Psoas muscle (tissue), 7 donors: ENCODE measurements at regions not wholly inside any gene's neighbourhood (a gene's known extent, or its start where the extent isn't known, plus 50 kb on each side); places are given as distances from the start of the nearest gene placed in this dataset.

Experiments used
- ATAC-seq, 4 donors: fragments of 200-7000 bp; cut with Tn5 transposase; one replicate each; pipeline ENCODE4 v1.9.1; 2020; ENCODE audit warnings: moderate library complexity in 3 of 4, mild to moderate bottlenecking in 2 of 4
- DNase-seq, 2 donors: peaks; one replicate each; pipeline ENCODE4 v3.0.0-alpha.2; 2020
- H3K27ac ChIP-seq: fragments of 200-600 bp; one replicate; pipeline ENCODE4 v1.8.0; 2022
- H3K27me3 ChIP-seq, 3 donors: fragments of 200-600 bp in 1 of 3; one replicate each; pipeline versions ENCODE4 v1.6.1 to v1.8.0; 2013 to 2022; ENCODE audit warnings: low read length in 2 of 3, mild to moderate bottlenecking in 2 of 3, moderate library complexity in 1 of 3; ENCODE audit not compliant: insufficient read depth in 3 of 3
- H3K36me3 ChIP-seq, 2 donors: fragments of 200-600 bp in 1 of 2; one replicate each; pipeline versions ENCODE4 v1.6.1 to v1.8.0; 2013 to 2022; ENCODE audit warnings: low read depth in 1 of 2, mild to moderate bottlenecking in 1 of 2, moderate library complexity in 1 of 2; ENCODE audit not compliant: insufficient read depth in 1 of 2
- H3K4me1 ChIP-seq: fragments of 200-600 bp; one replicate; pipeline ENCODE4 v1.8.0; 2022
- H3K4me3 ChIP-seq: fragments of 200-600 bp; one replicate; pipeline ENCODE4 v1.8.0; 2022; ENCODE audit warnings: mild to moderate bottlenecking
- H3K9me3 ChIP-seq: fragments of 200-600 bp; one replicate; pipeline ENCODE4 v1.8.0; 2022
- WGBS, 3 donors: extraction: QIAGEN DNeasy Blood & Tissue Kit; methylation state at CpG; one replicate each; pipeline versions ENCODE4 v1.1.6 to v1.1.7; 2013; 5-methylcytosine and 5-hydroxymethylcytosine counted together
- intact Hi-C, 2 donors: fragments of 100-400 bp; cut with DNase I; formaldehyde crosslinking; loops; one replicate each; pipeline versions ENCODE4 v1.11.0 to v1.14.2; 2022
- TF ChIP-seq, protein P1 (sequence below): fragments of 200-600 bp; IDR thresholded peaks from one replicate; pipeline ENCODE4 v1.8.0; 2022; ENCODE audit warnings: antibody characterized with exemption
- donor health status: healthy with polysubstance abuse.
- donor health status: DM: no; HTN: no; CAD: no; lungs with moderate emphysema.
- donor health status: Bipolar disorder and iron deficiency.
- donor health status: healthy.
- donor health status: DM: yes; HTN: yes; CAD: no.
- donor health status: DM: no; HTN: no; CAD: no.
- donor health status: DM: yes; HTN: yes; CAD: no.

DNA sequence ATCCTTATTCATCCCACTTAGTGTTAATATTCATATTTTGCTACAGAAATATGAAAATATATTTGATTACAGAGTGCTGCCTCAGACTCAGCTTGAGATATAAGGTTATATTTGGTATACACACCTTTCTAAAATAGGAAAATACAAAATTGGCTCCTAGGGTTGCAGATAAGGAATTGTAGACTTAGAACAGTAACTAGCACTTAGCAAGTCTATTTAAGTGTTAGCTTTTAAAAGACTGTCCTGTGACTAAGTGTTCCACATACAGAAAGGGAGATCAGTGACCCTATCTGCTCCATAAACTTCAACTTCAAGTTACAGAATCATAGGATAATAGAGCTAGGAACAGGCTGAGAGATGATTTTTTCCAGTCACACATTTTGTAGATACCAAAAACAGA, 607.0 kb downstream of the ZNF608 start:
- Histone ChIP-seq H3K36me3 (no peaks in the 10 kb centered on the region), H3K4me3 (no peak overlapping the region), H3K27me3 (no peaks in the 10 kb centered on the region), H3K4me1 (no peaks in the 10 kb centered on the region), H3K9me3 (no peaks in the 10 kb centered on the region), H3K27ac (no peak overlapping the region)
- DNase-seq (no peak), ATAC-seq (peak in 1 of 4 donors; percentile 27)
- TF ChIP-seq, protein P1, sequence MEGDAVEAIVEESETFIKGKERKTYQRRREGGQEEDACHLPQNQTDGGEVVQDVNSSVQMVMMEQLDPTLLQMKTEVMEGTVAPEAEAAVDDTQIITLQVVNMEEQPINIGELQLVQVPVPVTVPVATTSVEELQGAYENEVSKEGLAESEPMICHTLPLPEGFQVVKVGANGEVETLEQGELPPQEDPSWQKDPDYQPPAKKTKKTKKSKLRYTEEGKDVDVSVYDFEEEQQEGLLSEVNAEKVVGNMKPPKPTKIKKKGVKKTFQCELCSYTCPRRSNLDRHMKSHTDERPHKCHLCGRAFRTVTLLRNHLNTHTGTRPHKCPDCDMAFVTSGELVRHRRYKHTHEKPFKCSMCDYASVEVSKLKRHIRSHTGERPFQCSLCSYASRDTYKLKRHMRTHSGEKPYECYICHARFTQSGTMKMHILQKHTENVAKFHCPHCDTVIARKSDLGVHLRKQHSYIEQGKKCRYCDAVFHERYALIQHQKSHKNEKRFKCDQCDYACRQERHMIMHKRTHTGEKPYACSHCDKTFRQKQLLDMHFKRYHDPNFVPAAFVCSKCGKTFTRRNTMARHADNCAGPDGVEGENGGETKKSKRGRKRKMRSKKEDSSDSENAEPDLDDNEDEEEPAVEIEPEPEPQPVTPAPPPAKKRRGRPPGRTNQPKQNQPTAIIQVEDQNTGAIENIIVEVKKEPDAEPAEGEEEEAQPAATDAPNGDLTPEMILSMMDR: no peak
- intact Hi-C loops: no loop called here

GRCh38 chr5:124136609-124137008, 609.8 kb downstream of the ZNF608 start:
- ATAC-seq: no peak
- intact Hi-C loops: no loop called here
- TF ChIP-seq, protein P1: no peak

GRCh38 chr5:124134941-124135340, 611.5 kb downstream of the ZNF608 start:
- DNase-seq: no peak
- Histone ChIP-seq H3K36me3 (no peaks in the 10 kb centered on the region), H3K27ac (no peak overlapping the region), H3K27me3 (no peaks in the 10 kb centered on the region), H3K9me3 (no peaks in the 10 kb centered on the region), H3K4me1 (no peaks in the 10 kb centered on the region), H3K4me3 (no peak overlapping the region)
- TF ChIP-seq, protein P1: no peak
- intact Hi-C loops: no loop called here
- WGBS, 3 donors: 12 to 28% (median 20%) methylated on average over 2 of the region's 2 CpGs
- ATAC-seq: no peak

More at GRCh38 chr5:124136609-124137008, 609.8 kb downstream of the ZNF608 start:
- no peak overlapping the region for H3K4me3 ChIP-seq
- no peaks in the 10 kb centered on the region for H3K27me3 ChIP-seq
- no peak for DNase-seq
- H3K9me3 ChIP-seq: no peaks in the 10 kb centered on the region
- no peaks in the 10 kb centered on the region for H3K36me3 ChIP-seq
- H3K4me1 ChIP-seq: no peaks in the 10 kb centered on the region
- no peak overlapping the region for H3K27ac ChIP-seq
- 72 to 78% (median 76%) methylated on average over 2 of the region's 2 CpGs for WGBS, 3 donors

DNA sequence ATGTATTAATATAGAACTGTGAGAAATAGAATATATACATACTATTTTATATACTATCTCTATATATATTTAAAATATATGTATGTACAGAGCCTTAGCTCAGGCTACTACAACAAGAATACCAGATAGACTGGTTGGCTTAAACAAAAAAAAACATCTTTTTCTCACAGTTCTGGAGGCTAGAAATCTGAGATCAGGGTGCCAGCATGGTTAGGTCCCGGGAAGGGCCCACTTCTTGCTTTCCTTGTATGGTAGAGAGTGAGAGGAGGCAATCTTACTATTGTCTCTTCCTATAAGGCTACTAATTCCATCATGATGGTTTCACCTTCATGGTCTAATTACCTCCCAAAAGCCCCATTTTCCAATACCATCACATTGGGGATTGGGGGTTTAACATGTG, 613.0 kb downstream of the ZNF608 start:
- DNase-seq (no peak), ATAC-seq (no peak)
- 91 to 94% (median 94%) methylated on average over 1 of the region's 1 CpG for WGBS, 3 donors
- no peaks in the 10 kb centered on the region for H3K9me3 ChIP-seq
- H3K4me1 ChIP-seq: no peaks in the 10 kb centered on the region
- TF ChIP-seq, protein P1: no peak
- no peaks in the 10 kb centered on the region for H3K27me3 ChIP-seq
- H3K36me3 ChIP-seq: no peaks in the 10 kb centered on the region
- H3K4me3 ChIP-seq: no peak overlapping the region
- intact Hi-C loops: no loop called here
- H3K27ac ChIP-seq: no peak overlapping the region

DNA sequence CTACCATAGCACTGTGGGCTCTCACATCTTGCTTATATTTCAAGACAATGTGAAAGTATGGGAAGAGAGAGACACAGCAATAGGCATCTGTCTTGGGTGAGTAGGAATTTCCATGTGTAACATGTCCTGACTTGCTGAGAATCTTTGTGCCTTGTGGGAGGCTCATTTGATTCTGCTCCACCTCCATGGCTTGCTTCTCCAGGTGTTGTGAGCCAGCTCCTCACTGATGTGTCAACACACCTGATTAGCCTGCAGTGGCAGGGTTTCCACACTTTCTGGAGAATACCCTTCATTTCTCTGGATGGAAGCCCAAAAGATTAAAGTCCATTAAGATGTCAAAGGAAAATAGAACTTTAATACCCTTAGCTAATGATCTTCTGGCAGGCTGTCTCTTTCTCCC, 613.6 kb downstream of the ZNF608 start:
- no peak for ATAC-seq
- no peaks in the 10 kb centered on the region for H3K4me1 ChIP-seq
- DNase-seq: no peak
- TF ChIP-seq, protein P1: no peak
- no peaks in the 10 kb centered on the region for H3K9me3 ChIP-seq
- no peak overlapping the region for H3K27ac ChIP-seq
- intact Hi-C loops: no loop called here
- H3K27me3 ChIP-seq: no peaks in the 10 kb centered on the region
- no peak overlapping the region for H3K4me3 ChIP-seq
- no peaks in the 10 kb centered on the region for H3K36me3 ChIP-seq
